ENCODE measurements at regions not wholly inside any gene's neighbourhood (a gene's known extent, or its start where the extent isn't known, plus 50 kb on each side); places are given as distances from the start of the nearest gene placed in this dataset.

GRCh38 chr16:62545039-62545438 lies 508.8 kb upstream of the CDH8 start:
- no peak for TF ChIP-seq CTCF (IDR thresholded peaks at IDR 0.05; ENCODE audit: low read depth, low read length)

GRCh38 chr16:62543516-62543915 lies 507.3 kb upstream of the CDH8 start:
- Histone ChIP-seq H3K9me3 (ENCODE audit: low read depth) (no peaks in the 10 kb centered on the region), H3K4me3 (no peak overlapping the region), H3K27me3 (no peaks in the 10 kb centered on the region), H3K36me3 (no peaks in the 10 kb centered on the region), H3K27ac (no peak overlapping the region), H3K4me1 (ENCODE audit: low read depth) (peaks cover 20% of the 10 kb centered on the region)
- no peak for DNase-seq (ENCODE audit: low read depth in 1 of 2, low spot score in 1 of 2)
- no peak for TF ChIP-seq CTCF (IDR thresholded peaks at IDR 0.05; ENCODE audit: low read depth, low read length)

More at GRCh38 chr16:62545039-62545438, 508.8 kb upstream of the CDH8 start:
- H3K4me3 ChIP-seq = no peak overlapping the region
- H3K27ac ChIP-seq = no peak overlapping the region
- H3K27me3 ChIP-seq = peaks cover under 1% of the 10 kb centered on the region
- H3K9me3 ChIP-seq (ENCODE audit: low read depth) = no peaks in the 10 kb centered on the region
- H3K36me3 ChIP-seq = no peaks in the 10 kb centered on the region
- DNase-seq (ENCODE audit: low read depth in 1 of 2, low spot score in 1 of 2) = no peak
- H3K4me1 ChIP-seq (ENCODE audit: low read depth) = peaks cover 20% of the 10 kb centered on the region

GRCh38 chr16:62539657-62540056 lies 503.4 kb upstream of the CDH8 start:
- Histone ChIP-seq H3K27me3 (no peaks in the 10 kb centered on the region), H3K36me3 (no peaks in the 10 kb centered on the region), H3K4me1 (ENCODE audit: low read depth) (peaks cover 11% of the 10 kb centered on the region), H3K4me3 (no peak overlapping the region), H3K27ac (no peak overlapping the region), H3K9me3 (ENCODE audit: low read depth) (no peaks in the 10 kb centered on the region)
- DNase-seq (ENCODE audit: low read depth in 1 of 2, low spot score in 1 of 2) = no peak
- no peak for TF ChIP-seq CTCF (IDR thresholded peaks at IDR 0.05; ENCODE audit: low read depth, low read length)

- no peak for TF ChIP-seq CTCF (IDR thresholded peaks at IDR 0.05; ENCODE audit: low read depth, low read length)
- H3K4me1 ChIP-seq (ENCODE audit: low read depth) = no peaks in the 10 kb centered on the region
- H3K27ac ChIP-seq = no peak overlapping the region
- no peak overlapping the region for H3K4me3 ChIP-seq
- no peaks in the 10 kb centered on the region for H3K9me3 ChIP-seq (ENCODE audit: low read depth)
- H3K27me3 ChIP-seq = no peaks in the 10 kb centered on the region
- H3K36me3 ChIP-seq = no peaks in the 10 kb centered on the region
- DNase-seq (ENCODE audit: low read depth in 1 of 2, low spot score in 1 of 2) = no peak
Measured at GRCh38 chr16:62530426-62530825, 494.2 kb upstream of the CDH8 start.

- Histone ChIP-seq H3K4me3 (no peak overlapping the region), H3K27ac (no peak overlapping the region), H3K36me3 (no peaks in the 10 kb centered on the region), H3K27me3 (no peaks in the 10 kb centered on the region), H3K9me3 (ENCODE audit: low read depth) (no peaks in the 10 kb centered on the region), H3K4me1 (ENCODE audit: low read depth) (no peaks in the 10 kb centered on the region)
- no peak for TF ChIP-seq CTCF (IDR thresholded peaks at IDR 0.05; ENCODE audit: low read depth, low read length)
- DNase-seq (ENCODE audit: low read depth in 1 of 2, low spot score in 1 of 2) = no peak
Measured at GRCh38 chr16:62516001-62516400, 479.8 kb upstream of the CDH8 start.

- Histone ChIP-seq H3K4me1 (ENCODE audit: low read depth) (no peaks in the 10 kb centered on the region), H3K36me3 (no peaks in the 10 kb centered on the region), H3K27me3 (no peaks in the 10 kb centered on the region), H3K4me3 (no peak overlapping the region), H3K9me3 (ENCODE audit: low read depth) (no peaks in the 10 kb centered on the region), H3K27ac (no peak overlapping the region)
- TF ChIP-seq CTCF (IDR thresholded peaks at IDR 0.05; ENCODE audit: low read depth, low read length) = no peak
- DNase-seq (ENCODE audit: low read depth in 1 of 2, low spot score in 1 of 2) = no peak
Measured at GRCh38 chr16:62503073-62503472, 466.8 kb upstream of the CDH8 start.

Data from cardiac muscle cell (in vitro differentiated cells and primary cell).